ENCODE measurements at regions not wholly inside any gene's neighbourhood (a gene's known extent, or its start where the extent isn't known, plus 50 kb on each side); places are given as distances from the start of the nearest gene placed in this dataset.

DNA sequence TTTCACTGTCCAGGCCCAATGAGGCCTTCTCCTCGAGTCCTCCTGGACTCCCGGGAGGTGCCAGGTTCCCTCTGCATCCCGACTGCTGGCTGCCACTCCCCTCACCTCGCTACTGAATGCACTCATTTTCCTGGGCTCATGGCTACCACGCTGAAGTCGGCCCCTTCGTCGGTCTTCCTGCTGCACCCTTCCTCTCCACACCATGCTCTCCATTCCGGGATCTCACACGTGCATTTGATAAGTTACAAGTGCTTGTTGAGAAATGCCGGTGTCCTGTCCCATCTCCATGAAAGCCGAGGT lies 334.7 kb upstream of the MYT1L start:
- TF ChIP-seq POLR2A (IDR thresholded peaks at IDR 0.05) = no peak
- TF ChIP-seq, protein P1, sequence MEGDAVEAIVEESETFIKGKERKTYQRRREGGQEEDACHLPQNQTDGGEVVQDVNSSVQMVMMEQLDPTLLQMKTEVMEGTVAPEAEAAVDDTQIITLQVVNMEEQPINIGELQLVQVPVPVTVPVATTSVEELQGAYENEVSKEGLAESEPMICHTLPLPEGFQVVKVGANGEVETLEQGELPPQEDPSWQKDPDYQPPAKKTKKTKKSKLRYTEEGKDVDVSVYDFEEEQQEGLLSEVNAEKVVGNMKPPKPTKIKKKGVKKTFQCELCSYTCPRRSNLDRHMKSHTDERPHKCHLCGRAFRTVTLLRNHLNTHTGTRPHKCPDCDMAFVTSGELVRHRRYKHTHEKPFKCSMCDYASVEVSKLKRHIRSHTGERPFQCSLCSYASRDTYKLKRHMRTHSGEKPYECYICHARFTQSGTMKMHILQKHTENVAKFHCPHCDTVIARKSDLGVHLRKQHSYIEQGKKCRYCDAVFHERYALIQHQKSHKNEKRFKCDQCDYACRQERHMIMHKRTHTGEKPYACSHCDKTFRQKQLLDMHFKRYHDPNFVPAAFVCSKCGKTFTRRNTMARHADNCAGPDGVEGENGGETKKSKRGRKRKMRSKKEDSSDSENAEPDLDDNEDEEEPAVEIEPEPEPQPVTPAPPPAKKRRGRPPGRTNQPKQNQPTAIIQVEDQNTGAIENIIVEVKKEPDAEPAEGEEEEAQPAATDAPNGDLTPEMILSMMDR (IDR thresholded peaks at IDR 0.05) = no peak

Measured in right lobe of liver (tissue), 4 donors.